Heart left ventricle (tissue), 13 donors: ENCODE measurements at regions not wholly inside any gene's neighbourhood (a gene's known extent, or its start where the extent isn't known, plus 50 kb on each side); places are given as distances from the start of the nearest gene placed in this dataset.

Experiments used
- CTCF ChIP-seq, 12 donors: fragments of 200-600 bp; sonication (generic) in 4 of 12; IDR thresholded peaks; one replicate each; pipeline versions ENCODE4 v1.5.0 to v1.8.0; 2018 to 2022; ENCODE audit warnings: antibody characterized with exemption in 12 of 12, mild to moderate bottlenecking in 5 of 12
- POLR2A ChIP-seq, 2 donors: fragments of 450-650 bp; IDR thresholded peaks; one replicate each; pipeline ENCODE4 v1.6.1; 2017; ENCODE audit warnings: antibody characterized with exemption in 2 of 2, mild to moderate bottlenecking in 2 of 2, moderate library complexity in 2 of 2
- donor health status: ischemic (EF 13 %, LVEDD 7.1; RV severe dilation, severe dysfunction).
- donor health status: DM: no; HTN: yes; CAD: no.
- donor health status: DM: no; HTN: no; CAD: no.
- donor health status: ischemic (EF 25% LVEDD 6.9; RV normal size, moderate dysfunction).
- donor health status: ischemic (EF 25% LVEDD 5.7; RV mildly dilated, moderate dysfunction).
- donor health status: ischemic (EF 35%, LVEDD 5.7; RV mildly dilated, moderate dysfunction).
- donor health status: nonischemic (EF 11% LVEDD 7.7; RV severe dilation, severe dysfunction).
- donor health status: DM: yes; HTN: yes; CAD: no.
- donor health status: PGD.
- donor health status: ischemic (EF 29% LVEDD 5.4; RV normal size, mild dysfunction).
- donor health status: nonischemic (EF 23%, LVEDD 6.1; RV moderate dilation, normal function).

- TF ChIP-seq POLR2A (IDR thresholded peaks at IDR 0.05) (no peak), CTCF (IDR thresholded peaks at IDR 0.05) (no peak)
These were observed 56.5 kb upstream of the ESRRG start for GRCh38 chr1:216779686-216780085.
